ENCODE measurements at regions not wholly inside any gene's neighbourhood (a gene's known extent, or its start where the extent isn't known, plus 50 kb on each side); places are given as distances from the start of the nearest gene placed in this dataset.
"Not testable (repeated sequence)": the region's sequence is repeated elsewhere in the genome, so short reads cannot be mapped to it uniquely, and the experiment has no call there.

DNA sequence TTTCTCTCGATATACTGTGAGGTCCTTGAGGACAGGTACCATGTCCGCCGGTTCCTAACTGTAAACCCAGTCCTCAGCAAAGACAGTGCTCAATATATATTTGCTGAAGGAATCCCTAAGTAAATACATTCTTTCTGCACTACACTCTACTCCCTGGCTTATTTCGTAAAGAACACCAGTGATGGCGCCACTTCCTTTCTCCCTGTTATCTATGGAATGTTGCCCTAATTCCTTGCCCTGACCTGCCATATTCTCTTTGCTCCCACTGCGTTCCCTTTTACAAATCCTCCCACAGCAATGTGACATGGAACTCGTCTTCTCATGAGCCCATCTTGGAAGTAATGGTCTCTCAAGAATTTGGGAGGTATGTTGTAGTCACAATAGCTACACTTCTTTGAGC lies 507.4 kb upstream of the COBL start:
- no peak overlapping the region for H3K27ac Mint-ChIP-seq

GRCh38 chr7:51823437-51823836 lies 506.8 kb upstream of the COBL start:
- no peaks in the 10 kb centered on the region for H3K9me3 ChIP-seq (ENCODE audit: low read depth)
- Mint-ChIP-seq H3K4me3 (no peak overlapping the region), H3K27me3 (ENCODE audit: insufficient read depth, low read depth) (peaks cover 3% of the 10 kb centered on the region), H3K36me3 (peaks cover 1% of the 10 kb centered on the region), H3K27ac (no peak overlapping the region), H3K4me1 (peaks cover 14% of the 10 kb centered on the region), H3K9me3 (peaks cover 12% of the 10 kb centered on the region)
- TF ChIP-seq EZH2 (IDR thresholded peaks at IDR 0.05) = no peak
- TF ChIP-seq, protein P1, sequence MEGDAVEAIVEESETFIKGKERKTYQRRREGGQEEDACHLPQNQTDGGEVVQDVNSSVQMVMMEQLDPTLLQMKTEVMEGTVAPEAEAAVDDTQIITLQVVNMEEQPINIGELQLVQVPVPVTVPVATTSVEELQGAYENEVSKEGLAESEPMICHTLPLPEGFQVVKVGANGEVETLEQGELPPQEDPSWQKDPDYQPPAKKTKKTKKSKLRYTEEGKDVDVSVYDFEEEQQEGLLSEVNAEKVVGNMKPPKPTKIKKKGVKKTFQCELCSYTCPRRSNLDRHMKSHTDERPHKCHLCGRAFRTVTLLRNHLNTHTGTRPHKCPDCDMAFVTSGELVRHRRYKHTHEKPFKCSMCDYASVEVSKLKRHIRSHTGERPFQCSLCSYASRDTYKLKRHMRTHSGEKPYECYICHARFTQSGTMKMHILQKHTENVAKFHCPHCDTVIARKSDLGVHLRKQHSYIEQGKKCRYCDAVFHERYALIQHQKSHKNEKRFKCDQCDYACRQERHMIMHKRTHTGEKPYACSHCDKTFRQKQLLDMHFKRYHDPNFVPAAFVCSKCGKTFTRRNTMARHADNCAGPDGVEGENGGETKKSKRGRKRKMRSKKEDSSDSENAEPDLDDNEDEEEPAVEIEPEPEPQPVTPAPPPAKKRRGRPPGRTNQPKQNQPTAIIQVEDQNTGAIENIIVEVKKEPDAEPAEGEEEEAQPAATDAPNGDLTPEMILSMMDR (IDR thresholded peaks at IDR 0.05) = no peak
- H3K79me2 ChIP-seq (ENCODE audit: low read depth) = no peaks in the 10 kb centered on the region
- H3K4me3 ChIP-seq = no peak overlapping the region
- no peaks in the 10 kb centered on the region for H3K4me1 ChIP-seq
- H3K27ac ChIP-seq = no peak overlapping the region
- no peak overlapping the region for H2AFZ ChIP-seq (replicated peaks)
- no peaks in the 10 kb centered on the region for H3F3A ChIP-seq (ENCODE audit: low read depth)
- no peak overlapping the region for H3K4me2 ChIP-seq
- H4K20me1 ChIP-seq (ENCODE audit: low read depth) = no peaks in the 10 kb centered on the region
- H3K9ac ChIP-seq = no peak overlapping the region
- H3K27me3 ChIP-seq = no peaks in the 10 kb centered on the region
- no peaks in the 10 kb centered on the region for H3K36me3 ChIP-seq
- DNase-seq (ENCODE audit: low spot score) = no peak

More for the DNA sequence above, 507.4 kb upstream of the COBL start:
- Mint-ChIP-seq H3K4me1 (peaks cover 14% of the 10 kb centered on the region), H3K4me3 (no peak overlapping the region), H3K36me3 (peaks cover under 1% of the 10 kb centered on the region), H3K9me3 (peaks cover 15% of the 10 kb centered on the region), H3K27me3 (ENCODE audit: insufficient read depth, low read depth) (peaks cover 3% of the 10 kb centered on the region)
- Histone ChIP-seq H3K9me3 (ENCODE audit: low read depth) (no peaks in the 10 kb centered on the region), H4K20me1 (ENCODE audit: low read depth) (no peaks in the 10 kb centered on the region), H3K36me3 (no peaks in the 10 kb centered on the region), H3F3A (ENCODE audit: low read depth) (no peaks in the 10 kb centered on the region), H3K4me1 (no peaks in the 10 kb centered on the region), H3K27ac (no peak overlapping the region), H2AFZ (replicated peaks) (no peak overlapping the region), H3K27me3 (no peaks in the 10 kb centered on the region), H3K4me3 (no peak overlapping the region), H3K4me2 (no peak overlapping the region), H3K79me2 (ENCODE audit: low read depth) (no peaks in the 10 kb centered on the region), H3K9ac (no peak overlapping the region)
- DNase-seq (ENCODE audit: low spot score) = no peak
- TF ChIP-seq EZH2 (IDR thresholded peaks at IDR 0.05) (no peak), EZH2phosphoT487 (IDR thresholded peaks at IDR 0.05) (no peak)
- TF ChIP-seq, protein P1 (IDR thresholded peaks at IDR 0.05) = no peak

GRCh38 chr7:51817694-51818225 lies 501.2 kb upstream of the COBL start:
- no peaks in the 10 kb centered on the region for H3K27me3 Mint-ChIP-seq (ENCODE audit: insufficient read depth, low read depth)
- no peak for TF ChIP-seq EZH2phosphoT487 (IDR thresholded peaks at IDR 0.05)
- no peak for TF ChIP-seq EZH2 (IDR thresholded peaks at IDR 0.05)
- TF ChIP-seq, protein P1 (IDR thresholded peaks at IDR 0.05) = no peak
- H4K20me1 ChIP-seq (ENCODE audit: low read depth) = no peaks in the 10 kb centered on the region
- no peaks in the 10 kb centered on the region for H3K9me3 ChIP-seq (ENCODE audit: low read depth)
- H3K4me1 Mint-ChIP-seq = no peaks in the 10 kb centered on the region
- H3K4me1 ChIP-seq = no peaks in the 10 kb centered on the region
- H3K9me3 Mint-ChIP-seq = peaks cover 16% of the 10 kb centered on the region
- no peak overlapping the region for H3K27ac ChIP-seq
- no peak overlapping the region for H3K9ac ChIP-seq
- no peaks in the 10 kb centered on the region for H3K27me3 ChIP-seq
- no peak overlapping the region for H3K4me3 Mint-ChIP-seq
- DNase-seq (ENCODE audit: low spot score) = no peak
- H3K4me2 ChIP-seq = no peak overlapping the region
- H3K27ac Mint-ChIP-seq = no peak overlapping the region
- H3K36me3 Mint-ChIP-seq = peaks cover 1% of the 10 kb centered on the region
- H3K36me3 ChIP-seq = no peaks in the 10 kb centered on the region
- H3F3A ChIP-seq (ENCODE audit: low read depth) = no peaks in the 10 kb centered on the region
- no peaks in the 10 kb centered on the region for H3K79me2 ChIP-seq (ENCODE audit: low read depth)
- H3K4me3 ChIP-seq = no peak overlapping the region
- H2AFZ ChIP-seq (replicated peaks) = no peak overlapping the region

DNA sequence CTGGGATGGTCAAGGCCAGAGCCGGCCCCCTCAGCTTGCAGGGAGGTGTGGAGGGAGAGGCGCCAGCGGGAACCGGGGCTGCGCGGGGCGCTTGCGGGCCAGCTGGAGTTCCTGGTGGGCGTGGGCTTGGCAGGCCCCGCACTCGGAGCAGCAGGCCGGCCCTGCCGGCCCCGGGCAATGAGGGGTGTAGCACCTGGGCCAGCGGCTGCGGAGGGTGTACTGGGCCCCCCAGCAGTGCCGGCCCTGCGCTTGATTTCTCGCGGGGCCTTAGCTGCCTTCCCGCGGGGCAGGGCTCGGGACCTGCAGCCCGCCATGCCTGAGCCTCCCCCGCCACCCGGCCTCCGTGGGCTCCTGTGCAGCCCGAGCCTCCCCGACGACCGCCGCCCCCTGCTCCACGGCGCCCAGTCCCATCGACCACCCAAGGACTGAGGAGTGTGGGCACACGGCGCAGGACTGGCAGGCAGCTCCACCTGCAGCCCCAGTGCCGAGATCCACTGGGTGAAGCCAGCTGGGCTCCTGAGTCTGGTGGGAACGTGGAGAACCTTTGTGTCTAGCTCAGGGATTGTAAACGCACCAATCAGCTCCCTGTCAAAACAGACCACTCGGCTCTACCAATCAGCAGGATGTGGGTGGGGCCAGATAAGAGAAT lies 489.3 kb upstream of the COBL start:
- not testable (repeated sequence) for DNase-seq (ENCODE audit: low spot score)

More for the DNA sequence above, 489.3 kb upstream of the COBL start:
- not testable (repeated sequence) for H3K27ac Mint-ChIP-seq; H3K36me3 Mint-ChIP-seq; H3K27me3 ChIP-seq; H3K9me3 Mint-ChIP-seq; H3K4me3 Mint-ChIP-seq; H2AFZ ChIP-seq (replicated peaks); H4K20me1 ChIP-seq (ENCODE audit: low read depth); H3K27me3 Mint-ChIP-seq (ENCODE audit: insufficient read depth, low read depth); H3K4me2 ChIP-seq; H3K79me2 ChIP-seq (ENCODE audit: low read depth); H3K27ac ChIP-seq; H3K9ac ChIP-seq; H3F3A ChIP-seq (ENCODE audit: low read depth); H3K9me3 ChIP-seq (ENCODE audit: low read depth); H3K36me3 ChIP-seq; H3K4me3 ChIP-seq
- H3K4me1 Mint-ChIP-seq = peaks cover 12% of the 10 kb centered on the region
- peaks cover 17% of the 10 kb centered on the region for H3K4me1 ChIP-seq

Data from neural progenitor cell (in vitro differentiated cells).